Adipose tissue (tissue), 3 donors: ENCODE measurements at regions not wholly inside any gene's neighbourhood (a gene's known extent, or its start where the extent isn't known, plus 50 kb on each side); places are given as distances from the start of the nearest gene placed in this dataset.
"Not testable (repeated sequence)": the region's sequence is repeated elsewhere in the genome, so short reads cannot be mapped to it uniquely, and the experiment has no call there.

Source experiments
- H3K27ac ChIP-seq: one replicate; pipeline ENCODE4 v1.5.1; 2013; ENCODE audit warnings: low read depth, low read length
- WGBS, 3 donors: extraction: QIAGEN DNeasy Blood & Tissue Kit; methylation state at CpG; one replicate each; pipeline ENCODE4 v1.1.7; 2013; 5-methylcytosine and 5-hydroxymethylcytosine counted together
- donor health status: healthy with polysubstance abuse.
- donor health status: Bipolar disorder and iron deficiency.
- donor health status: healthy.

DNA sequence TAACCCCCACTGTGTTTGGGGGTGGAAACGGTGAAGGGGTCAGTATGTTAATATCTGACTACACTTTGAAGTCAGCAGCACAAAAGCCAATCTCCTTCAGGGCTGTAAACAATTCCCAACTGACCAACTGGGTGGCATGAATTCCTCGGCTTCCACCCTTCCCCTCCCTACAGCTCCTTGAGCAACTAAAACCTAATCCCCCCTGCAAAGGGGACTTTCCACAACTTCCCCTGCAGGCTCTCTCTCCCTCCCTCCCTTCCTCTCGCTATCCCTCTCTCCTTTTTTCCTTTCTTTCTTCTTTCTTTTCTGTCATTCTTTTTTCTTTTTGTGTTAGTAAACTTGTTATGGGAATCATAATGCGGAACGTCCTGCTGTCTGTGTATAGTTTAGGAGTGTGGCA, 65.1 kb upstream of the PTCH1 start:
- WGBS, 3 donors = 73 to 78% (median 74%) methylated on average over 5 of the region's 5 CpGs

GRCh38 chr9:95580812-95581761, 64.3 kb upstream of the PTCH1 start:
- WGBS, 3 donors = 69 to 77% (median 77%) methylated on average over 22 of the region's 22 CpGs
- H3K27ac ChIP-seq = no peak overlapping the region

More for the DNA sequence above, 65.1 kb upstream of the PTCH1 start:
- no peak overlapping the region for H3K27ac ChIP-seq

GRCh38 chr9:95574866-95575553, 58.2 kb upstream of the PTCH1 start:
- no peak overlapping the region for H3K27ac ChIP-seq
- 69 to 81% (median 80%) methylated on average over 14 of the region's 14 CpGs for WGBS, 3 donors

- no peak overlapping the region for H3K27ac ChIP-seq
- WGBS, 3 donors = 59 to 71% (median 64%) methylated on average over 16 of the region's 16 CpGs
Measured at GRCh38 chr9:95574176-95574575, 57.4 kb upstream of the PTCH1 start.

DNA sequence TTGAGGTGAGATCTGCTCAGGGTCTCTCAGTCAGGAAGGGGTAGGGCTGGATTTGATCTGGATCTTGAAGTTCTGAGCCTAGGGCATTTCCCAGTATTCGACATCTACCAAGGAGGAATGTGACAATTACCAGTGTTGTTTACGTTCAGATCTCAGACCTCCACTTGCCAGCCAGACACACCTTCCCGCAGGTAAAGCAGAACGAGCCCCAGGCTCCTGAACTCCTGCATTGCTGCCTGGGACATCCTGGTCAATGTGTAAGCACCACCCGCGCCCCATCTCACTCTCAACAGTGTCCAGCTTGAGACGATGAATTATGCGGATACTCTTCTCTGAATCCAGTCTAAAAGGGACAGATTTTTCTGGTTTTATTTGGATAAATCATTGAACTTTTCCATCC, 56.7 kb upstream of the PTCH1 start:
- 51 to 76% (median 74%) methylated on average over 8 of the region's 8 CpGs for WGBS, 3 donors
- no peak overlapping the region for H3K27ac ChIP-seq

GRCh38 chr9:95572381-95573151, 55.8 kb upstream of the PTCH1 start:
- no peak overlapping the region for H3K27ac ChIP-seq
- 81 to 88% (median 86%) methylated on average over 25 of the region's 25 CpGs for WGBS, 3 donors

DNA sequence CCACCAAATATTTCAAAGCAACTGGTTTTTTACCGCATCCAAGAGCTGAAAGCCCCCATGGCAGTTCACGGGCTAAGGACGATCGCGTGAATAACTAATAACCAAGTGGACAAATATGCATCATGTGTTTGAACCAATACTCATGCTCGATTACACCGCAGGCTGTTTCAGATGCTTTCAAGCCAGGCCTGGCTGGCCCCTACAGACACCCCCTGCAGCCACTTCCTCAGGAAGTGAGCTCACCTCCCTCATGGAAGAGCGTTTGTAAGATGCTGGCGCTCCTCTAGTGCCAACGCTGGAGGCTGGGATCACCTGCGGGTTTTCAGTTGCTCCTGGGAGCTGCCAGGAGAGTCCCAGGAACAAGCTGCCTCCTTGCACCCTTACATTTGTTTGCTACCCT, 53.9 kb upstream of the PTCH1 start:
- 58 to 68% (median 59%) methylated on average over 11 of the region's 11 CpGs for WGBS, 3 donors
- H3K27ac ChIP-seq = no peak overlapping the region

GRCh38 chr9:95570150-95570549, 53.4 kb upstream of the PTCH1 start:
- WGBS, 3 donors = 21 to 34% (median 25%) methylated on average over 22 of the region's 22 CpGs

DNA sequence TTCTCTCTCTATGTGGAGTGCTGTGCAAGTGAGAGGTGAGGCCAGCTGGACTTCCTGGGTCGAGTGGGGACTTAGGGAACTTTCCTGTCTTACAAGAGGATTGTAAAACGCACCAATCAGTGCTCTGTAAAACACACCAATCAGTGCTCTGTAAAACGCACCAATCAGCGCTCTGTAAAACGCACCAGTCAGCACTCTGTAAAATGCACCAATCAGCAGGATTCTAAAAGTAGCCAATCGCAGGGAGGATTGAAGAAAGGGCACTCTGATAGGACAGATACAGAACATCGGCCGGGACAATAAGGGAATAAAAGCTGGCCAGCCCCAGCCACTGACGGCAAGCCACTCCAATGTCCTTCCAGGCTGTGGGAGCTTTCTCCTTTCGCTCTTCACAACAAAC, 52.0 kb upstream of the PTCH1 start:
- H3K27ac ChIP-seq = not testable (repeated sequence)
- WGBS, 3 donors = 90 to 94% (median 93%) methylated on average over 10 of the region's 10 CpGs

More at GRCh38 chr9:95570150-95570549, 53.4 kb upstream of the PTCH1 start:
- no peak overlapping the region for H3K27ac ChIP-seq
